ENCODE measurements at regions not wholly inside any gene's neighbourhood (a gene's known extent, or its start where the extent isn't known, plus 50 kb on each side); places are given as distances from the start of the nearest gene placed in this dataset.
"Not testable (repeated sequence)": the region's sequence is repeated elsewhere in the genome, so short reads cannot be mapped to it uniquely, and the experiment has no call there.

DNA sequence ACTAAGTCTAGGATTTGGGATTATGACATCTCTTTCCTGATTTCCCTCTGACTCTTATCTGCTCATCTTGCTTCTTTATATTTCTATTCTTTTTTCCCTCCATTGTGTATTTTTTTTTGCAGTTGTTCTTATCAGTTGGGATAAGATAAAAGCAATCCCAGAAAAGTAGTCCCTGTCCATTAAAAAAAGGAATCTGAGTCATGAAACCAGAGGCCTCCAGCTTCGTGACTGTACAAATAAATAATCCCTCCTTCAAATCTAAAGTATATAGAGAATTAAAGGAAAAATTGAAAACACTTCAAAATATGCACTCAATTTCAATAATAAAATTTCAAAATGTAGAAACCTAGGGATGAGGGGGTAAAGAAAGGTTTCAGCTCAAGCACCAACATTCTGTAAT is 317.8 kb upstream of the NT5E start:
- H3K9me3 ChIP-seq (replicated peaks in 1 of 3): no peaks in the 10 kb centered on the region
- no peak for DNase-seq
- H3K27ac ChIP-seq: no peak overlapping the region
- H3K36me3 ChIP-seq (replicated peaks in 1 of 2): no peaks in the 10 kb centered on the region
- intact Hi-C loops (cut with DNase I): no loop called here
- no peaks in the 10 kb centered on the region for H3K27me3 ChIP-seq
- 33 to 49% (median 45%) methylated on average over 1 of the region's 1 CpG for WGBS, 4 donors
- no peak overlapping the region for H3K4me3 ChIP-seq
- TF ChIP-seq, protein P1, sequence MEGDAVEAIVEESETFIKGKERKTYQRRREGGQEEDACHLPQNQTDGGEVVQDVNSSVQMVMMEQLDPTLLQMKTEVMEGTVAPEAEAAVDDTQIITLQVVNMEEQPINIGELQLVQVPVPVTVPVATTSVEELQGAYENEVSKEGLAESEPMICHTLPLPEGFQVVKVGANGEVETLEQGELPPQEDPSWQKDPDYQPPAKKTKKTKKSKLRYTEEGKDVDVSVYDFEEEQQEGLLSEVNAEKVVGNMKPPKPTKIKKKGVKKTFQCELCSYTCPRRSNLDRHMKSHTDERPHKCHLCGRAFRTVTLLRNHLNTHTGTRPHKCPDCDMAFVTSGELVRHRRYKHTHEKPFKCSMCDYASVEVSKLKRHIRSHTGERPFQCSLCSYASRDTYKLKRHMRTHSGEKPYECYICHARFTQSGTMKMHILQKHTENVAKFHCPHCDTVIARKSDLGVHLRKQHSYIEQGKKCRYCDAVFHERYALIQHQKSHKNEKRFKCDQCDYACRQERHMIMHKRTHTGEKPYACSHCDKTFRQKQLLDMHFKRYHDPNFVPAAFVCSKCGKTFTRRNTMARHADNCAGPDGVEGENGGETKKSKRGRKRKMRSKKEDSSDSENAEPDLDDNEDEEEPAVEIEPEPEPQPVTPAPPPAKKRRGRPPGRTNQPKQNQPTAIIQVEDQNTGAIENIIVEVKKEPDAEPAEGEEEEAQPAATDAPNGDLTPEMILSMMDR (IDR thresholded peaks at IDR 0.05): no peak
- no peak for TF ChIP-seq POLR2A (IDR thresholded peaks at IDR 0.05)
- H3K4me1 ChIP-seq (replicated peaks in 1 of 2): no peaks in the 10 kb centered on the region

- whole genome bisulfite sequencing, 4 donors: 55 to 70% (median 64%) methylated on average over 3 of the region's 3 CpGs
- Histone ChIP-seq H3K27me3 (no peaks in the 10 kb centered on the region), H3K27ac (no peak overlapping the region), H3K9me3 (replicated peaks in 1 of 3) (no peaks in the 10 kb centered on the region), H3K36me3 (replicated peaks in 1 of 2) (no peaks in the 10 kb centered on the region), H3K4me1 (replicated peaks in 1 of 2) (no peaks in the 10 kb centered on the region), H3K4me3 (no peak overlapping the region)
- intact Hi-C loops (cut with DNase I): no loop called here
- DNase-seq: no peak
- no peak for TF ChIP-seq POLR2A (IDR thresholded peaks at IDR 0.05)
- TF ChIP-seq, protein P1 (IDR thresholded peaks at IDR 0.05): no peak
Measured at GRCh38 chr6:85130743-85131142, 319.1 kb upstream of the NT5E start.

- no peaks in the 10 kb centered on the region for H3K27me3 ChIP-seq
- H3K9me3 ChIP-seq (replicated peaks in 1 of 3): no peaks in the 10 kb centered on the region
- no peaks in the 10 kb centered on the region for H3K36me3 ChIP-seq (replicated peaks in 1 of 2)
- intact Hi-C loops (cut with DNase I): no loop called here
- no peak overlapping the region for H3K4me3 ChIP-seq
- H3K4me1 ChIP-seq (replicated peaks in 1 of 2): no peaks in the 10 kb centered on the region
- TF ChIP-seq POLR2A (IDR thresholded peaks at IDR 0.05): no peak
- DNase-seq: no peak
- no peak overlapping the region for H3K27ac ChIP-seq
- 55 to 70% (median 63%) methylated on average over 5 of the region's 5 CpGs for WGBS, 4 donors
Measured at GRCh38 chr6:85129881-85130280, 320.0 kb upstream of the NT5E start.

DNA sequence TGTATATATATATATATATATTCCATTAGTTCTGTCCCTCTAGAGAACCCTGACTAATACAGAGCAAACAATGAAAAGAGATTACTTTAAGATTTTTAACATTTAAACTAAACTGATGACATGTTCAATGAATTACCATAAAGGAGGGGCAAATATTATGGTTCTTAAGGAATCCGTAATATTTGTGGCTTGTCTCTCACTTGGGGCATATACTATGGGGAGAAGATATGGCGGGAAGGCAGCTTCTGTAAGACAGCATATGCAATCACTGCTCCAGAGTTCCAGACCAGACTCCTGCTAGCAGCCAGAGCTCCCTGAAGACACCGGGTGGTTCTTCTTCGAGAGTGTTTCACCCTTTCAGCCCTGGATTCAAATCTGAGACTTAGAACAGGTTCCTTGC is 321.1 kb upstream of the NT5E start:
- Histone ChIP-seq H3K36me3 (replicated peaks in 1 of 2) (no peaks in the 10 kb centered on the region), H3K27ac (no peak overlapping the region), H3K4me1 (replicated peaks in 1 of 2) (no peaks in the 10 kb centered on the region), H3K4me3 (no peak overlapping the region), H3K9me3 (replicated peaks in 1 of 3) (no peaks in the 10 kb centered on the region), H3K27me3 (no peaks in the 10 kb centered on the region)
- intact Hi-C loops (cut with DNase I): no loop called here
- TF ChIP-seq, protein P1 (IDR thresholded peaks at IDR 0.05): no peak
- no peak for TF ChIP-seq POLR2A (IDR thresholded peaks at IDR 0.05)
- DNase-seq: no peak
- WGBS, 4 donors: 56 to 79% (median 60%) methylated on average over 3 to 4 of the region's 4 CpGs

DNA sequence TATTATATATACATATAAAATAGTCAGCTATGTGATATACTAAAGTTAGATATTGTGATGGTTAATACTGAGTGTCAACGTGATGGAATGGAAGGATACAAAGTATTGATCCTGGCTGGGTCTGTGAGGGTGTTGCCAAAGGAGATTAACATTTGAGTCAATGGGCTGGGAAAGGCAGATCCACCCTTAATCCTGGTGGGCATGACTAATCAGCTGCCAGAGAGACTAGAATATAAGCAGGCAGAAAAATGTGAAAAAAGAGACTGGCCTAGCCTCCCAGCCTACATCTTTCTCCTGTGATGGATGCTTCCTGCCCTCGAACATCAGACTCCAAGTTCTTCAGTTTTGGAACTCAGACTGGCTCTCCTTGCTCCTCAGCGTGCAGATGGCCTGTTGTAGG is 321.6 kb upstream of the NT5E start:
- DNase-seq; H3K27me3 ChIP-seq; H3K9me3 ChIP-seq (replicated peaks in 1 of 3); H3K4me3 ChIP-seq; H3K27ac ChIP-seq; H3K36me3 ChIP-seq (replicated peaks in 1 of 2); intact Hi-C loops (cut with DNase I); H3K4me1 ChIP-seq (replicated peaks in 1 of 2): not testable (repeated sequence)
- 59 to 68% (median 62%) methylated on average over 3 of the region's 3 CpGs for WGBS, 4 donors
